HG02763 (cell line): ENCODE measurements at regions not wholly inside any gene's neighbourhood (a gene's known extent, or its start where the extent isn't known, plus 50 kb on each side); places are given as distances from the start of the nearest gene placed in this dataset.
"Not testable (repeated sequence)": the region's sequence is repeated elsewhere in the genome, so short reads cannot be mapped to it uniquely, and the experiment has no call there.

ENCODE experiments used
- ATAC-seq: cut with Tn5 transposase; IDR thresholded peaks from one replicate; pipeline ENCODE4 v1.9.1; 2021; ENCODE audit warnings: mild to moderate bottlenecking, moderate library complexity; ENCODE audit not compliant: unreplicated experiment

DNA sequence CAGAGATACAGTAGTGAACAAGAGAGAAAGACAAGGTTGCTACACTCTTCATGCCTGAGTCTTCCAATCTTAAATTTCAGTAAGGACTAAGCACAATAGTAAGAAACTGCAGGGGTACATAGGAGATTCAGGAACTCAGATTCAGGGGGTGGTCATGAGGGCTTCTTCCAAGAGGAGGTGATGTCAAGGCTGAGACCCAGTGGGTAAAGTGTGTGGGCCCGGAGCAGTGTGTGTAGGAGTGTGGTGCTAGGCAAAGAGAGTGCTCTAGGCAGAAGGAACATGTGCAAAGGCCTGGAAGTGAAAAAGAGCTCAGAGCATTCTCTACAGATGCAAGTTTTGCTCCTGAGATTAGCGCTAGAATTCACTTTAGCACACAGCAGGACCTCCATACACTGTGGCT is 102.9 kb upstream of the SPATA12 start:
- ATAC-seq = no peak

DNA sequence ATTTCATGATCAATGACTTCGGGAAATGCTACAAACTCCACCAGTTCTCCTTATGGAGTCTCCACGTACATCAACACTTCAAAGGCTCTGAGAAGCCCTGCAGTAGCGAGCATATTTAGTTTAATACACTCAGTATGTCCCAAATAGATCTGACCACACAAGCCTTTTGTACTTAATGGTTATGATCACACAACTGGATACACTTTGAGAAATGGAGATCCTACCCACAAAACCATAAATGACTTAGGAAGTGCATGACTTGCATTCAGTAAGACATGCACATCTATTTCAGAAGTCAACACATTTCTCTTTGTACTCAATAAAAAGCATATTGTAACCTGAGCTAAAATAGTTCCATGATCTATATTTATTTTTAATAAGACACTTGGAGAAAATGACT is 103.6 kb upstream of the SPATA12 start:
- no peak for ATAC-seq

DNA sequence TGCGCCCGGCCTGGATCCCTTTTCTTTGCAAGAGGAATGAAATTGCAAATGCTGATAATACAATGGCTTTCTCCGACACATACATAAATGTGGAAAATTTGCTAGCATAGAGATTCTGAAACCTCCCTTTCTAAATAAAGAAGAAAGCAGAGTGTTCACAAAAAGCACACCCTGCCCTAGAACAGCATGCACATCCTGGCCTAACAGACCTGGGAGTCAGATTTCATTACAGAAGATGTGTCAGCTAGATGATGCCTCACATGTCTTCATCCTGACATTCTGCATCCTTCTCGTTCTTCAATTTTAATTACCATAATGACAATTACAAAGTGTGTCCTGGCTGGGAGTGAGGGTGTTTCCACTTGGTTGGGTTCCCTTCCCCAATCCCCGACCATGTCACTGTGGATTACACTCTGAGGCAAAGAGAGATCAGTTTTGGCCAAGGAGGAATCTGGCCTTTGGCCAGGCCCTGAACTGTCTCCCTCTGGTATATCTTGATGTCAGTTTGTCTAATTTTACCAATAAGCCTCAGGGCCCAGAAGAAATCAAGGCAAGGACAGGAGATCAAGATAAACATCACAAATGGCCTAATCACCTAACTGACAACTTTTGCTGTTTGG is 104.9 kb upstream of the SPATA12 start:
- no peak for ATAC-seq

DNA sequence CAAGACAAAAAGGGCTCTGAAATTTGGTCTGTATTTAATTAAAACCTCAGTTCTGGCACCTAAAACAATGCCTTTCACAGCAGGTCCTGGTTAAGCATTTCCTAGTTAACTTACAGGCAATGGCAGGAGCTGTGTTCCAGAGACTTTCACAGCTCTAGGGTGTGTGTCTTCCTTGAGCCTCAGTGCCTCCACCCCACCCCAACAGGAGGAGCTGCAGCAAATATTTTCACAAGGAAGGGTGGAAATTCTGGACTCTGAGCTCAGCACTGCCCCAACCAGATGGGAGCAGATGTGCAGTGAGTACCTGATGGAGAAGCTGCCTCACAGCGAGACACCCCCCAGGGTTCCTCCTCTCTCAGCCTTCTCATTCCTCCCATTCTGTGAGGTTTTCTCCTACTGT is 106.3 kb upstream of the SPATA12 start:
- no peak for ATAC-seq

DNA sequence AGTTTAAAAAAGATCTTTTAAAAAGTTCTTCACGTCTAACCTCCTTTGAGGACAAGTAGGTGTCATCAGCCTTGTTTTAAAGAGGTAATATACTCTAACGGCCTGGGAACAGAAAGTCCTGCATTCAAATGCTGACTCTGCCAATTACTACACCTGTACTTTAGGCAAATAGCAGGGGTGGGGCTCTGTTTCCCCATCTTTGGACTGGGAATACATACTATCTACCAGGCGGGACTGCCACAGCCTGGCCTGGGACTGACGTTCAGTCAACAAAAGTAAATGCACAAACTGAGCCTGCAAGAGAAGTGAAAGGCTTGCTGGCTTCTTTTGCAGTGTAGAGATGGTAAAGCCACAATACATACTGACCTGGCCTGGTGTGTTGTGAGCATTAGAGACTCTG is 107.6 kb upstream of the SPATA12 start:
- no peak for ATAC-seq

DNA sequence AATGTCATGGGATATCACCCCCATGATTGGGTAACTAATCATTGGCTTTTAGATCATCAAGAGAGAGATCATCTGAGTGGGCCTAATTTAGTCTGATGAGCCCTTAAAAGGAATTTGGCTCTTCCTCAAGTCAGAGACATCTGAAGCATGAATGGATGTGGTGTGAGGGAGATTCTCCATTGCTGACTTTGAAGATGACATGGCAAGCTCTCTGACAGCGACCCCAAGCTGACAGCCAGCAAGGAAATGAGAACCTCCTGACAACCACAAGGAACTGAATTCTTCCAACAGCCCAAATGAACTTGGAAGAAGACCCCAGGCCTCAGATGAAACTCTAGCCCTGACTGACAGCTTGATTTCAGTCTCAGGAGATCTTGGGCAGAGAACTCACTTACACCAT is 108.4 kb upstream of the SPATA12 start:
- no peak for ATAC-seq

DNA sequence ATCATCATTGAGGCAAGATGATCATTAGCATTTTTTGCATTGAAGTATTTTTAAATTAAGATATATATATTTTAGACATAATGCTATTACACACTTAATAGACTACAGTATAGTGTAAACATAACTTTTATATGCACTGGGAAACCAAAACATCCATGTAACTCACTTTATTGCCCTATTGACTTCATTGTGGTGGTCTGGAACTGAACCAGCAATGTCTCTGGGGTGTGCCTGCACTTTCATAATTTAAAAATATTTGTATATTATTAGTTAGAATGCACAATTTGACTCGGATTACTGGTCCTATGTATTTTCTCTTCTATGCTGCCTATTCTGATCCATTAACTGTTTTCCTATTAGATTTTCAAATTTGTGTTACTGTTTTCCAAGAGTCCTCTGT is 109.1 kb upstream of the SPATA12 start:
- ATAC-seq = no peak

DNA sequence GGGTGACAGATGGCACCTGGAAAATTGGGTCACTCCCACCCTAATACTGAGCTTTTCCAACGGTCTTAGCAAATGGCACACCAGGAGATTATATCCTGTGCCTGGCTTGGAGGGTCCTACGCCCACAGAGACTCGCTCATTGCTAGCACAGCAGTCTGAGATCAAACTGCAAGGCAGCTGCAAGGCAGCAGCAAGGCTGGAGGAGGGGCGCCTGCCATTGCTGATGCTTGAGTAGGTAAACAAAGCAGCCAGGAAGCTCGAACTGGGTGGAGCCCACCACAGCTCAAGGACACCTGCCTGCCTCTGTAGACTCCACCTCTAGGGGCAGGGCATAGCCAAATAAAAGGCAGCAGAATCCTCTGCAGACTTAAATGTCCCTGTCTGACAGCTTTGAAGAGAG is 115.1 kb upstream of the SPATA12 start:
- ATAC-seq = not testable (repeated sequence)

DNA sequence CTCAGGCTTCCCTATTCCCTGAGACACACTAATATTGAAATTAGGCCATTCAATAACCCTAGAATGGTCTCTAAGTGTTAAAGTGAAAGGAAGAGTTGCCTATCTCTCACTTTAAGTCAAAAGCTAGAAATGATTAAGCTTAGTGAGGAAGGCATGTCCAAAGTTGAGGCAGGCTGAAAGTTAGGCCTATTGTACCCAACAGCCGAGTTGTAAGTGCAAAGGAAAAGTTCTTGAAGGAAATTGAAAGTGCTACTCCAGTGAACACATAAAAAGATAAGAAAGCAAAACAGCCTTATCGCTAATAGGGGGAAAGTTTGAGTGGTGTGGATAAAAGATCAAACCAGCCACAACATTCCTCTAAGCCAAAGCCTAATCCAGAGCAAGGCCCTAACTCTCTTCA is 117.9 kb upstream of the SPATA12 start:
- ATAC-seq = no peak

DNA sequence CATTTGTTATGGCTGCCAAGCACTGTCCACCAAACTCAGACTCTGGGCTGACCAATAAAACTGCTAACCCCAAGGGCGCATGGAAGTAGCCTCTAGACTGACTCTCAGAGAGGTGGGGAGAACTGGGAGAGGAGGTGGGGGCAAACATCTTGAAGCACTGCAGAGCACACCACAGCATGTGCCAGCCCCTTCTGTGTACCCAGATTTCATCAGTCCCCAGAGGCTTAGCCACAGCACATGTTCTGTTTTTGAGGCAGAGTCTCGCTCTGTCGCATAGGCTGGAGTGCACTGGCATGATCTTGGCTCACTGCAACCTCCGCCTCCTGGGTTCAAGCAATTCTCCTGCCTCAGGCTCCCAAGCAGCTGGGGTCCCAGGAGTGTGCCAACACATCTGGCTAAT is 119.5 kb upstream of the SPATA12 start:
- no peak for ATAC-seq

DNA sequence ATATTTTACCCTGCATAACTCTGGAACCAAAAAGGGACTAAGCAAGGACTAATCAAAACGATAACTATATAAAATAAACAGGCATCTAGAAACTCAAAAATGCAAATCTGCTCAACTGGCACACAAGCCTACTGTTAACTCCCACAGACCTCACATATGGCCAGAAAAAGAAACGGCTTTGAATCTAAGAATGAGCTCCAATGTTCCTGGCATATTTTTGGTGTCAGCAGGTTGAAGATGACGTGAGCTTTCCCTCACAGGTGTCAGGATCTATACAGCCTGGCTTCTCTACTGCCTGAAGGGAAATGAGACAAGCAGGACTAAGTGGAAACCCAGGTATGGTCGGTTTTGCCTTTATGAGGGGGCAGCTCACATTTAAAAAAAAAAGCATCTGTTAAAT is 120.1 kb upstream of the SPATA12 start:
- ATAC-seq = no peak

DNA sequence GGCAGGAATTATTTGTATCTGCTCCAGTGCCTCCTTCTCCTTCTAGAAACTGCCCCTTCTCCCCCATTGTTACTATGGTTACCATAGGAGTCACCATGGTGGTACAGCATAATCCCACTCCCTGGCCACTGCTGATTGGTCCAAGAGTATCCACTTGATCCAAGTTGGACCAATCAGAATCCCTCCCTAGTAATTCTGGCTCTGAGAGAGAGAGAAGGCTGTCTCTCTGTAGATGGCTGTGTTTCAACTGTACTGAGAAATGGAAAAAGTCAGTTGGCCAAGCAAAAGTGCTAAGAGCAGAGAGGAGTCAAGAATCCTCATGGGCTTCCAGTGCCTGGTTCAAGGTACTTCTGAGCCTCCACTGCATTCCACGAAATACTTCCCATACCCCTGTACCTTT is 120.6 kb upstream of the SPATA12 start:
- no peak for ATAC-seq

DNA sequence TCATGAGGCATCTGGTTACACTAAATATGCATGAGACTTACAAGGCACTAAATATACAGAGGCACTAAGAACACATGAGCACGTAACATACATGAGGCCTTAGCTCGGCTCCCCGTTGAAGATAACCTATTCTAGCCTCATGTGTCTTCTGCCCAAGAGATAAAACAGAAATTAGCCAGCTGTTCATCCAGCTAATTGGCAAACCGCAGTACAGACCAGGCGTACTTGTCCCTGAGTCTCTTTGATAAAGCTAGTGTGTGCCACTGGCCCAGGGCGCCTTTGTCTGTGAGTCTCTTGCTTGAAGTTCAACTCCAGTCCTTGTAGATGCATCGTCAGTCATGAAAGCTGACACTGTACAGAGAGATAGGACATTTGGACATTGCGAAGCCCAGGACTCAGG is 121.9 kb upstream of the SPATA12 start:
- ATAC-seq = no peak

DNA sequence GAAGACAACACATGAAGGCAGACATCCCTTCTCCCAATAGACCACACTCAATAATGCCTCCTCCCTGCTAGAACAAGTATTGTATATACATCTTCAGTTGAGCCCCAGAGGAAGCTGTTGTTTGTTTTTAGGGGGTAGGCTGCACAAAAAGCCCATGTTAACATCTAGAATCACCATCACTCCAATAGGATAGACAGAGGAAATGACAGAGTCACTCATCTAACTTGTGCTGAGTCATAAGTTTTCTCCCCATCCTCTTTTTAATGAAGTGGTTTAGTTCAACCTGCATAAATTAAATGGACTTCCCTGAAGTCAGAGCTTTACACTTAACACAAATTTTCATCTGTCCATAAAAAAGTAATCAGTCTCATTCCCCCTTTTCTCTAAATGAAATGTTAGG is 122.9 kb upstream of the SPATA12 start:
- ATAC-seq = no peak

DNA sequence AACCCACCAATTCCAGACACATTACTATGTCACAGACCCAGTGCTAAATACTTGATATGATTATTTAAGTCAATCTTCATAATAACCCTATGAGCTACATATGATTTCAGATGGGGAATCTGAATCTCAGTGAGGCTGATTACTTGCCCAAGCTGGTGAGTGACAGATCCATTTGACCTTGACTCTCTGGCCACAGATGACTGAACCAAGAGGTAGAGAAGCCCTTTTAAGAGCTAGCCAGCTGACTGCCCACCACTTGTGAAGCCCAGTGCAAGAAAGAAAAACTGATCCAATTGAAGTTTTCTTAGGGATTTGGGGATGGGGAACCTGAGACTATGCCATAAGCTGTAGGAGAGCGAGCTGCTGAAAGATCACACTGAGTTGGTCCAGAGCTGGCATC is 124.7 kb upstream of the SPATA12 start:
- ATAC-seq = no peak

DNA sequence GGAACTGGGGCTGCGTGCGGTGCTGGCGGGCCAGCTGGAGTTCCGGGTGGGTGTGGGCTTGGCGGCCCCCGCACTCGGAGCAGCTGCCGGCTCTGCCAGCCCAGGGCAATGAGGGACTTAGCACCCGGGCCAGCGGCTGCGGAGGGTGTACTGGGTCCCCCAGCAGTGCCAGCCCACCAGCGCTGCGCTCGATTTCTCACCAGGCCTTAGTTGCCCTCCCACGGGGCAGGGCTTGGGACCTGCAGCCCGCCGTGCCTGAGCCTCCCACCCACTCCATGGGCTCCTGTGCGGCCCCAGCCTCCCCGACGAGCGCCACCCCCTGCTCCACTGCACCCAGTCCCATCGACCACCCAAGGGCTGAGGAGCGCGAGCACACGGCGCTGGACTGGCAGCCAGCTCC is 126.0 kb upstream of the SPATA12 start:
- ATAC-seq = not testable (repeated sequence)

DNA sequence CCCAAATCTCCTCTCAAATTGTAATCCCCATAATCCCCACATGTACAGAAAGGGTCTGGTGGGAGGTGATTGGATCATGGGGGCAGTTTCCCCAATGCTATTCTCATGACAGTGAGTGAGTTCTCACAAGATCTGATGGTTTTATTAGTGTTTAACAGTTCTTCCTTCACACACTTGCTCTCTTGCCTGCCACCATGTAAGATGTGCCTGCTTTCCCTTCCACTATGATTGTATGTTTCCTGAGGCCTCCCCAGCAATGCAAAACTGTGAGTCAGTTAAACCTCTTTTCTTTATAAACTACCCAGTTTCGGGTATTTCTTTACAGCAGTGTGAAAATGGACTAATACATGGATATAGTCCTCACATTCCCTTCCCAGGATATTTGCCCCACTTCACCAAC is 126.7 kb upstream of the SPATA12 start:
- no peak for ATAC-seq

DNA sequence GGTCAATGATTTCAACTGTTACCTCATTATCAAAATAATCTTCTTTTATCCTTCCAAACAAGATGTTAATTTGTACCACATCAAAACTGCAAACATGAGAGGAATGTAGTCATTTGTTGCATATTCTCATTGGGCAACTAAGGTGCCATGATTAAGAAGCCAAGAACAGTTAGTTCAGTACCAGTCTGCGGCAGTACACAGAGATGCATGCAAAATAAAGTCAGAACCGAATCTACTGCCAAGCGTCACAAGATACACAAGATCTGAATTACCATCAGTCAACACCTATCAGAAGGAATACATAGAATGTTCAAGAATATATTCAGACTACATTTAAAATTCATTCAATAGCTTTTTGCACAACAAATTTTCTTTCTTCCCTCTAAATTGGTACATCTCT is 127.6 kb upstream of the SPATA12 start:
- ATAC-seq = no peak

DNA sequence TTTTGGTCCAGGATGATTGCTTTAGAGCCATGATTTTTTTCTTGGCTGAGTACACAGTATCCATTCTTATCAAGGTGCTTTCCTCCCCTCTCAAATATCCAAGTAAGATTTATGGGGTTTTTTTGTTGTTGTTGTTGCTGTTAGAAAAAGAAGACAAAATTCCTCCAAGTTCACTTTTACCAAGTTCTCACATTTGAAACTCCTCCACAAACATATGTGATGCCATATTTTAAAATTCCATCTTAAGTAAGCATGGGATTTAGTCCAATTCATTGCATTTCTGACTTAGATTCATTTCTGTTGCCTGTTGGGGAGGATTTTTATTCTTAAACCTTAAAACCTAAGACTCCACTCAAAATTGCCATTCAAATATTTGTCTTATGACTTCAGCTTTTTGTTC is 128.6 kb upstream of the SPATA12 start:
- ATAC-seq = no peak

DNA sequence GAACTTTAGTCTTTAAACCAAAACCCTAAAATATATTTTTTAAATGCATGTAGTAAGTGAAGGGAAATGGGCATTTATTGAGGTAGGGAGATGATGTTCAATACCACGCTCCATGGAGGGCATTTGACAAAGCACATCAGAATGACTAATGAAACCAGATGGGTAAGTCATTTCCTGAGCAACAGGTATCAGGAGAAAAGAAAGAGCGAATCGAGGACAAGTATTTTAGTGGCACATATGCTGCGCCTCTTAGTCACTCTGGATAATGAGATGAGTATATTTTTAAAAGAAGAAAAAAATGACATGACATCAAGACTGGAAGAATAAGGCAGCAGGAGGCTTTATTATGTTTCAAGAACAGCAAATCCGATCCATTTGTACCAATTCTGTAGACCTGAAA is 129.0 kb upstream of the ARHGEF3 start:
- no peak for ATAC-seq

DNA sequence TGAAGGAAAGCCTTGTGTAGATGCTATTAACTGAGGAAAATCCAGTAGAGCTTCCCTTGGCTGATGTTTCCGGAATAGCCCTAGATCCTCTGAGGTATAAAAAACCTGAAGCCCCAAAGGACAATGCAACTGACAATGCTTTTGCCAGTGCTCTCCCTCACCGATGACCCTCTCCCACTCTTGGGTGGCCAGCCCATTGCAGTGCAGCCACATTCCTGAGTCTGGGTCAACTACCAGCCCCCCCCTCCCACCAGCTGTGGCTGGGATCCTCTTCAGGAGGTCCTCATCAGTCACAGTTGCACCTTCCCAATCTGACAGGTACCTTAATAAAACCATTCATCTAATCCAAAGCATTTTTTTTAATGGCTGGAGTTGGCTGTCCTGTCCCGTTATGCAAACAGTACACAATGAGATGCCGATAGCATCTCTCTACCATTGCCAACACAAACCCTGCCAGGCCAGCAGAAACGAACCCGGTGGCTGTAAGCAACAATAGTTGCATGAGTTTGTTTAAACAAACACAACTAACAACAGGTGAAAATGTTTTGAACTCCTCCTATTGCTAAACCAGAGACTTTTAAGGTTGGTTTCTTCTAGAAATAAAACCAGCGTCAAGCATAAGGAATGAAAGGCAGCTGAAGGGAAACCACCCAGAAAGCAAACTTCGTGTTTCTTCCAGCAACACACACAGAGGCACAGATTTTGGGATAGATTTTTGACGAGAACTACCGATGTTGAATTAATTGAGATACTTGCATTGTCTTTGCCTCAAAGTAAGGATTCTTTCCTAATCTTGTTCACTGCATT is 128.3 kb upstream of the ARHGEF3 start:
- no peak for ATAC-seq

DNA sequence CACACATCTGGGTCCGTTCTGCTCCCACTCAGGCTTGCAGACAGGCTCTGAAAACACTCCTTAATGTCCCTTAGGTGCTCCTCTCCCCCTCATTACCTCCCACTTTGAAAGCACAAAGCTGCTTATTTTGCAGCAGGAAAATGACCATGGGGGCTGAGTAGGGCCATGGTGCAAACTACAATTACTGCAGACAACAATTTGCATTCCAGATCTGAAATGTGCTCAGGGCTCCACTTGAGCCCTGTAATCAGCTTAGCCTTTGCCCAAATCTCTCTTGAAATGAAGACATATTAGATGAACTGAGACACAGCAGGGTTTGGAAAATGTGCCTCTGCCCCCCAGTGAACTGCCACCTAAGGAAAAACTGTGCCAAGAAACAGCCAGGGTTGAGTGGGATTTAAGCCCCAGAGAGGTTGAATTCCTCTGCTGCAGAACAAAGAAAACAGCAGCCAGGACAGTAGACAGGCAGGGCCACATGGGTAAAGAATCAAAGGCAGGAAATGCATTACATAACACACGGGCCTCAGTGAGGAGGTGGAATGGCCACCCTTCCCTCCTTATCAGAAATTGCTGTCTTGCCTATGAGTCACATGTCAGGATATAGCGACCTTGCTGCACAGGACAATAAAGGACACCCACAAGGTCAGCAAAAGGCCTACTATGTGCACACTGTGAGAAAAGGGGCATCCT is 126.8 kb upstream of the ARHGEF3 start:
- no peak for ATAC-seq
